GM12874 (cell line): ENCODE measurements at regions not wholly inside any gene's neighbourhood (a gene's known extent, or its start where the extent isn't known, plus 50 kb on each side); places are given as distances from the start of the nearest gene placed in this dataset.

Experiments used
- TF ChIP-seq, protein P1 (sequence below): IDR thresholded peaks from 2 replicates; pipeline ENCODE4 v1.5.1; 2011; ENCODE audit warnings: low read depth, mild to moderate bottlenecking, control low read depth, low read length, moderate library complexity; ENCODE audit not compliant: insufficient read depth

DNA sequence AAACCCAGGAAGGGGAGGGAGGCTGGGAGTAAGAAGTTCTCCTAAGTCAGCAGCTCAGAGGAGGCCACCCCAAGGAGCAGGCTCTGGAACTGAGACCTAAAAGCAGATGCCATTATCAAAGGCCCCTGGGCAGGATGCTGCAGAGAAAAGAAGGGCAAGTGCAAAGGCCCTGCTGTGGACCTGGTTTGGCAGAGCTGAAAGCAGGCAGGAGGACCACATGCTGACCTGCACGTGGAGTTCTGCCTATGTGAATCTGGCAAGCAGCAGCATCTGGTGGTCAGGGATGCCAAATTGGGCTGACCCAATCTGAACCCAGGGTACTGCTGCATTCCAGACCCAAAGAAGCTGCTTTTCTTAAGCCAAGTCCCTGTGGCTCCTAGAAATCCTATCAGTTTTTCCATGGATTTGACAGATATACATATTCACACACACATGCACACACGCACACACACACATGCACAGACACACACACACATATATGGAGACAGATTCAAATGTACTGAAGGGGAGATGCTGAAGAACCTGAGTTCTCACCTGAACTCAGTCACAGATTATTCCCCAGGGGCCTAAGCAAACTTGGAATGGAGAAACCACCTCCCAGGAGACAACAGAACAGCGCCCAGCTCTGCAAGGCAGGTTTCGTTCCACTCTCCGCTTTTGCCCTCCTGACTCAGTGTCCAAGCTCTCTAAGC lies 119.9 kb downstream of the FOXA2 start:
- TF ChIP-seq, protein P1, sequence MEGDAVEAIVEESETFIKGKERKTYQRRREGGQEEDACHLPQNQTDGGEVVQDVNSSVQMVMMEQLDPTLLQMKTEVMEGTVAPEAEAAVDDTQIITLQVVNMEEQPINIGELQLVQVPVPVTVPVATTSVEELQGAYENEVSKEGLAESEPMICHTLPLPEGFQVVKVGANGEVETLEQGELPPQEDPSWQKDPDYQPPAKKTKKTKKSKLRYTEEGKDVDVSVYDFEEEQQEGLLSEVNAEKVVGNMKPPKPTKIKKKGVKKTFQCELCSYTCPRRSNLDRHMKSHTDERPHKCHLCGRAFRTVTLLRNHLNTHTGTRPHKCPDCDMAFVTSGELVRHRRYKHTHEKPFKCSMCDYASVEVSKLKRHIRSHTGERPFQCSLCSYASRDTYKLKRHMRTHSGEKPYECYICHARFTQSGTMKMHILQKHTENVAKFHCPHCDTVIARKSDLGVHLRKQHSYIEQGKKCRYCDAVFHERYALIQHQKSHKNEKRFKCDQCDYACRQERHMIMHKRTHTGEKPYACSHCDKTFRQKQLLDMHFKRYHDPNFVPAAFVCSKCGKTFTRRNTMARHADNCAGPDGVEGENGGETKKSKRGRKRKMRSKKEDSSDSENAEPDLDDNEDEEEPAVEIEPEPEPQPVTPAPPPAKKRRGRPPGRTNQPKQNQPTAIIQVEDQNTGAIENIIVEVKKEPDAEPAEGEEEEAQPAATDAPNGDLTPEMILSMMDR: no peak

DNA sequence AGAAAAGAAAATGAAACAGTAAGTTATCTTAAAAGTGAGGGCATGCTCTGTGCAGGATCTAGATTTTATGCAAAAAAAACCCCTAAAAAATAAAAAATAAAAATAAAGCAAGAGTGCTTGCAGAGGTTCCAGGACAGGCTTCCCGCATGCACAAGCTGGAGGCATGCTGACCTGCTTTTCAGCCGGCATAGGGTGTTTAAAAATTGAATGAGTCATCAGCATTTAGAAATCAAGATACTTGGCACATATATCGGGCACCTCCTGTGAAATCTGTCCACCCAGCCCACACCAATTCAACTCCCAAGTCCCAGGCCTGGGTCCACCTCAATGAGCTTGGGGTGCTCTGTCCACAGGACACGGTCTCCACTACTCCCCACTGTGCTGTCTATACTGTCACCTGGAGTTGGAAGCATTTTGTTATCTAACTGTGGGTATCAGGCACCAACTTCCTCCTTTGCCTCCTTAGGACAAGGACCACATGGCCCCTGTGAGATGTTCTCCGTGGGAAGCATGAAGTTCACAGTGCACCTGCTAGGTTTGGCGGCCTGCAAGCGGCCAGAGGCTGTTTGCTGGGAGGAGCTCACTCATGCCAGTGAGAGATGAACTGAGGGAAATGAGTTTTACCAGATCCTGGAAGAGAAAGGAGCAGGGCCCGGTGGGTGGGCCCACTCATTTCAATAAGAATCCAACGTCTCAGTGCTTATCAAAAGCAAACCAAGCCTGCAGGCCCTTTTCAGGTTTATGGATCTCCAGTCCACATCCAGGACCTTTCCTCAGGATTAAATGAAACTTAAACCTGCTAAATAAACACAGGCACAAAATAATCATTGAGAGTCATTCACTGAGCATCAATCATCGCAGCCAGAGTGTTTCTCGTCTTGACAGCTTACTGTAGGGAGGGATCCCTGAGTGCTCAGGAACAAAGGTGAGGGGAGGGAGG lies 121.1 kb downstream of the FOXA2 start:
- TF ChIP-seq, protein P1: no peak

DNA sequence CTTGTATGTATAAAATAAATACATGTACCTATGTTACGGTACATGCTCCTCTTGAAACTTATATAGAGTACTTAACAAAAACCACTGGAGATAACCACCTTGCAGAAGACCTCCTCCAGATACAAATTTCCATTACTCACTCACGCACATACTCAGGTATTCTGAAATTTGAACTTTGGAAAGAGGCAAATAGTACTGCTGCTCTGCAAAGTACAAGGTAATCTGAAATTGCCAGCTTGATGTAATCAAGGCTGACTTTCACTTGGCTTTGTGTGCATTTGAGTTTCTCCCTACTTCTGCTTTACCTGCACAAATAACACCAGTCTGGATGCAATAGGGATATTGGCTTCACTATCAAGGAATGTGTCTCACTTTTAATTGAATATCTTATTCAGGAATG lies 123.6 kb downstream of the FOXA2 start:
- TF ChIP-seq, protein P1: no peak

DNA sequence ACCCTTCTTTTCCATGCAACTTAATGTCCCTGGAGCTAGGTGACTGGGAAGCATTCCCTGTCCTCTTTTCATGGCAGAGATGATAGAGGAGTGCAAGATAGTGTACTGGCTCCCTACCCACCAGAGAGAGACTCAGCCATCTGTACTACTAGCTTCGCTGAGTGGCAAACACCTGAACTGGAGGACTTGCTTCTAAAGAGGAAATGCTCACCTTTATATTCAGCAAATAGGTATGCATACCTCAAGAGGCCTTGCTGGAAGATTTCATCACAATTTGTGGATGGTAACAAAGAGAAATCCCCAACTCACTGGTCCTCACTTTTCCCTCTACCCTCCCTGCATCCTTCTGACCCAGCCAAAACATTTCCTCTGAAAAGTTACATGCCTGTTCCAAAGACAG lies 124.1 kb downstream of the FOXA2 start:
- TF ChIP-seq, protein P1: no peak

DNA sequence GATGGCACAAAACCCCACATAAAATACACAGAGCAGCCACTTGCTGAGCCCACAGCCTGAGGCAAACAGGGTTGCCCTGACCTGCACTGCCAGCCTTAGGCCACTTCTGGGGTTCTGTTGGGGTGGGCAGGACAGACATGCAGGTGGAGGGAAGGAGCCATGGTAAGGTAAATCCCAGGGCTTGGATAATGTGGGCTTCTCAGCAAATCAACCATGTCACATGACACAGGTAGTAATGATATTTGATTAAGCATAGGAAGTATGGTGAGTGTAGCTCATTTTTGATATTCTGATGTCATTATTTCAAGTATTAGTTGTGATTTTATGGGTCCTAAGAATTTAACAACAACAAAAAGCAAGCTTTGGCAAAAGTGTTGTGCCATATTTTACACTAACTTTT lies 124.6 kb downstream of the FOXA2 start:
- TF ChIP-seq, protein P1: no peak

DNA sequence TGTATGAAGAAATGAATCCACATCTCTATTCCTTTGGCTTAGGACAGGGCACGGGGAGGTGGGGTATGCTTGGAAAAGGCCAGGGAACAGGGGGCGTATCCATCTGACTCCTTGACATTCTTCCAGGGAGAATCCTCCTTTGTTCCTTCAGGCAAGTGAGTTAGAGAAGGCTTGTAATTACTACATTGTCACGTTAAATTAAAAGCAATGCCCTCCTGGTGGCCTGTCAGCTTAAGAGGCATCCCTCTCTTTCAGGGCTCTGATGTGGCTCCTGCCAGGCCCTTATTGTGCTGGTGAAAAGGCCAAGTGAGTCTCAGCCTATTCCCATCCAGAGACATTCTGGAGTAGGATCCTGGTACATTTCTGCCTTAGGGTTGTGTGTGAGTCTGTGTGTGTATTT lies 128.3 kb downstream of the FOXA2 start:
- TF ChIP-seq, protein P1: no peak

DNA sequence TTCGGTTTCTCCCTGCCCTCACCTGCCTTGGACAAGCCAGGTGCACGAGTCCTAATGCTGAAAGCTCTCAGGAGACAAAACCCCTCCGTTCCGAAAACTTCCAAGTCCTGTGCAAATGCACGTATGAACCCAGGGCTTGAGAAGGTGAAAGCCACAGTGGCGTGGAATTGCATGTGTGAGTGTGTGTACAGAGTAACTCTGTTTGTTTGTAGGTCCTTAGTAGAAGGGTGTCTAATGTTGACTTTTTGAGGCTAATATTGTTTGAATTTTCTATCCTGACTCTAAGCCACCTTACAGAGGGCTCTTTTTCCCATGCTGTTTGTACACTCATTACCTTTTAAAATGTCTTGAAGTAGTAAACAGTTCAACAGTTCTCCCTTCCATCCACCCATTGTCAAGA lies 129.1 kb downstream of the FOXA2 start:
- TF ChIP-seq, protein P1: no peak
